HG03457 (cell line): ENCODE measurements at regions not wholly inside any gene's neighbourhood (a gene's known extent, or its start where the extent isn't known, plus 50 kb on each side); places are given as distances from the start of the nearest gene placed in this dataset.
"Not testable (repeated sequence)": the region's sequence is repeated elsewhere in the genome, so short reads cannot be mapped to it uniquely, and the experiment has no call there.

ENCODE experiments used
- ATAC-seq: cut with Tn5 transposase; IDR thresholded peaks from one replicate; pipeline ENCODE4 v1.9.1; 2021; ENCODE audit warnings: moderate number of reproducible peaks; ENCODE audit not compliant: unreplicated experiment

DNA sequence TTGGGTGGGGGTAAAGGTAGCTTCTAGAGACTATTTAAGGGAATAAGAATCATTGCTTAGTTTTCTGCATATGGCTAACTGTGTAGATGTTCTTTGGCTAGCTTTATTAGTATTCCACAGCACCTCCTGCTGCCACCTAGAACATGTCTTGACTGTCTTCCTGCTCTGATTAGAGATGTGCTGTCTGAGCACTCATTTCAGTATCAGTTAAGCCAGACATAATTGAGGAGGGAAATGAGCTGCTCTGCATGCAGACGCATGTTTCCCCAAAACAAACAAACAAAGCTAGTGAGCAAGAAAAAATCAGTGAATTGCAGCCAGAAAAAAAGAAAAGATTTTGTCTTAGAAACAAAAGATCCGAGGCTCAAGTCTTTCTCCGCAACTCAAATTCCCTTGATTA is 402.2 kb downstream of the AASDHPPT start:
- ATAC-seq = no peak

DNA sequence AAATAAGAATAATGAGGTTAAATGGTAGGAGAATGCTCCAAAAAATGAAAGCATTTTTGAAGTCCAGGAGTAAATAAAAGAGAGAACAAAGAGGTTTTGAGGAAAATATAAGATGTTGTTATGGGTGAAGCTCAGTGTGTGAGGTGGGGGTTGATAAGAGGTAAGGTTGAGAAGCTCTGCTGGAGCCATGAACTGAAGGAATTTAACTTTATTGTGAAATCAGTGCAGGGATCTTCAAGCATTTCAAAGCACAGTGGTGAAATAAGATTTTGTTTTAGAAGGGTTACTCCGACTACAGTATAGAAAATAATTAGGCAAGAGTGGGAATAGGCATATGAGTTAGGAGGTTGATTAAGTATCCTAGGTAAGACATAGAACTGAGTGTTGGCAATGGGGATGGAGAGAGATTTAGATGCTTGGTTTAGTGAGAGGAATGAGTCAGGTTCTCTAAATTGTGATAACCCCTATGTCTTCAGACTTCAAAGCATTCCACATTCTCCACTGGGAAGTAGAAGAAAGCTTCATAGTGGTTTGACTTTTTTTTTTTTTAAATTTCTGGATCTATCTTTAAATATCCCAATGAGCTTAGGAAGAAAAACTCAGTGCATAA is 403.2 kb downstream of the AASDHPPT start:
- ATAC-seq = no peak

DNA sequence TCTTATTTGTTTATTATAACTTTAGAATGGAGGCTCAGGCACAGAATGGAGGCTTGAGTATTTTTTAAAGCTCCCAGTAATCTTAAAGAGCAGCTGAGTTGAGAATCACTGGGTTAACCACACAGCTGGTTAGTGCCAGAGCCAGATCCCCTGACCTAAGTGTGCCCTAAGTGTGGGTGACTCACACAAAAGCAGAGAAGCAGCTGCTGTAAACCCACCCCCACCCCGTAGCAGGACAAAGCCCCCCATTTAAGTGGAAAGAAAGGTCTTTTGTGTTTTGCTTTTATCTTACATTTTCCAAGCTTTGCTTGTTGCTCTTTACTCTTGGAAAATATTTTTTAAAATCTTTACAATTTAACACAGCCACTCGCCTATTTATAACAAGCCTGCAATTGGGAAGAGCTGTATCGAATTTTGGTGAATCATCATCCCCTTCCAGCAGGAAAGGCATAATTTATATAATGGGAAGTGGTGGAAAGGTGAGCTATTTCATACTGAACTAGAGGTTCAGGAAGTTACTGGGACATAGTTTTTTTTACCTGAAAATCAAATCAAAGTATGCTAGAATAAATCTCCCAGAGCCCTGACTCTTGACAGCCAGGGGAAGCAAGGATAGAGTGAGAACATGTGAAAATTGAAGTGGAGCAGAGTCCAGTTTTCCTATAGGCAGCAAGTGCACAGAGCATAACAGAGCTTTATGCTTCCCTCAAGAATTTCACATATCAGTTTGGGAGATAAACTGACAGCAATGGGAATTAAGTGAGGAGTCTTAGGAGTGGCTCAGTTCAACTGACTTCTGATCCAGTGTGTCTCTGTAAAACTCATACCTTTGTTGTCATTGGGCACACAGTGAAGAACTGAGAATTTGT is 405.7 kb downstream of the AASDHPPT start:
- no peak for ATAC-seq

DNA sequence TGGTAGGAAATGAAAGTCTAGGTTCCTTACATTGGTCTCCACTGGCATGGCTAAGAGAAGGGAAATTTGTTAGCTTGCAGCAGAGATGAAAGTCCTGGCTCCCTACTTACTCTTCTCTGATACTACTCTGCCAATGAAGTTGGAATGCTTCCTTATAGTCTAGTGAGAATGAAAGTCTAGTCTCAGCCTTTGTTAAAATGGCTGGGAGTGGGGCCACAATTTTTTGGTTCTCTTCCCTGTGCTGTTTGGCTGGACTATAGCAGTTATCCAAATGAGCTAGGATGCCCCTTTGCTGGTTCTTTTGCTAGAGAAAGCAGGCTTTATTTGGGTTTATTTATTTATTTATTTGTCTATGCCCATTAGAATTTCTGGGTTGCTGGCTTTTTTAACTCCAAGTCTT is 414.3 kb downstream of the AASDHPPT start:
- no peak for ATAC-seq

DNA sequence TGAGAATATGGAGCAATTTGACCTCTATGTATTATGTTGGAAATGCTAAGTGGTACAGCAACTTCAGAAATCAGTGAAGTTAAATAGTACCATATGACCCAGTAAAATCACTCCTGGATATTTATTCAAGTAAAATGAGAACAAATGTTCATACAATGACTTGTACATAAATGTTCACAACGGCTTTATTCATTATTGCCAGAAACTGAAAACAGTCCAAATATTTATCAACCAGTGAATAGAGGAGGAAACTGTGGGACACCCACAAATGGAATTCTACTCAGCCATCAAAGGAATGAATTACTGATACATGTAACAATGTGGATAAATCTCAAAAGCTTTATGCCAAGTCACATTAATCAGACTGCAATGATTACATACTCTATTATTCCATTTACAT is 416.3 kb downstream of the AASDHPPT start:
- no peak for ATAC-seq

DNA sequence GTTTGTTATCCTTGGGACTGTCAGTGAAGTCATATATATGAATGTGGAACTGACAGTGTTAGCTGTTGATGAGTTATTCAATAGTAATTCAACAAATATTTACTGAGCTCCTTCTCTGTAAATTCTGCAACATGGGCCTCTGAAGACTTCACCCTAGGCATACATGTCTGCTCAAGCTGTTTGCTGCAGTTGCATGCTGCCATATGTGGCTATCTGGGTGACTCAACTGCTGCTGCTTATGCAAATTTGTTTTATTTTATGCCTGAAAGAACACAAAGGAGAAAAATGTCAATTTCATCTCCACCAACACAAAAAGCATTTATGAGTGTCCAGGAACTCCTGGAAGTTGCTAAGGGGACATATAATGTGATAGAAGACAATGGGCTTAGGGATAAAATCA is 417.6 kb downstream of the AASDHPPT start:
- ATAC-seq = no peak

DNA sequence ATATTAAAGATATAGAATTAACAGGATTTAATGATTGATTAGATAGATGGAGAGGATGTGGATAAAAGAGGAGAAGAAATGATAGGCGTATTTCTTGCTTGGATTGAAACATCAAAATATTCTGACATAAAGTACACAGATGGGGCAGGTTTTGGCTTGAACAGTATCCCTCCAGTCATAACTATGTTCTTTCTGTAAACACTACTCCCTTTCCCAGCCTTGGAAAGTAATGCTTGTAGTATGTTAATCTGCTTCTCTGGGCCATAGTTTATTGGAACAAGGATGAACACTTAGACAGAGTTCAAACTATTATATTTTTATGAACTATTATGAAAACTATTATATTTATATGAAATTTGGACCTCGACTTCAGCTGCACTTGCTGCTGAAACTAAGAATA is 419.2 kb downstream of the AASDHPPT start:
- ATAC-seq = no peak

DNA sequence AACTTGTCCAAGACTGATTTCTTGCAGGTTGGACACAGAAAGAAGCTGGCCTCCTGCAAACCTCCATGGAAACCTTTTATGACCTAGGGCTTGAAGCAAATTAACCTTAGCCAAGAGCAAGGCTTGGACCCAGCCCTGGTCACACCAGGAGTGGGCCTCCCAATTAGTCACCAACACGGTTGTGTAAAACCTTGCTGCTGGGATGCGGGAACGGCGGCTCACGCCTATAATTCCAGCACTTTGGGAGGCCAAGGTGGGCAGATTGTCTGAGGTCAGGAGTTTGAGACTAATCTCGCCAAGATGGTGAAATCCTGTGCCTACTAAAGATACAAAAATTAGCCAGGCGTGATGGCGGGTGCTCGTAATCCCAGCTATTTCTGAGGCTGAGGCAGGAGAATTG is 419.9 kb downstream of the AASDHPPT start:
- no peak for ATAC-seq

DNA sequence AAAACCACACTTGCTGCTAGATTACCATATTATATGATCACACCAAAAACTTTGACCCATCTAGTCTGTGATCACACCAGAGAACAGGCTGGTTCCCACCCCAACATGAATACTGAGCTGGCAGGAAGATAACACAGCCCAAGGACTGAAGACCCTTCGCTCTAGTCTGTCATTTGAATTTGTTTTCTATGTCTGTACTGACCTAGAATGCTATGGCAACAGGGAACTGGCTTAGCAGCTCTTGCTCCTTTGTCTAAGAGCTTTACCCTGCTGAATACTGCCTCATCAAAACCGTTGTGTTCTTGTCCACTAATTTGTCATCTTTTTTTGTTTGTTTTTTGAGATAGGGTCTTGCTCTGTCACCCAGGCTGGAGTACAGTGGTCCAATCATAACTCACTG is 420.4 kb downstream of the AASDHPPT start:
- ATAC-seq = no peak

DNA sequence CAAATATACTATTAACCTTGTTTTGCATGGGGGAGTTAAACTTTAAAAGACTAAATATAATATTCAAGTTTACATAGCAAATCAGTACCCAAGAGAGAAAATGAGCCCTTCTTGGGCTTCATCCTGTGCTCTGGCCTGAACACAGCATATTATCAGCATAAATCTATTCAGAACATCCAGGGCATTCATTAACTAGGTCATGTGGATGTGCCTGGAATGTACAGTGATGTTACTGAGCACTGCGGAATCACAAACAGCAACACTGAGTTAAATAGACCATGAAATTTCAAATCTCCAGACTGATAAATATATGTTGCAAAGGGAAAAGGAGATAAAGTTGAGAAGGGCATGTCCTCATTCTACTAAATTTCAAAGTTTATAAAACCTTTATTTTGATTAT is 426.4 kb downstream of the AASDHPPT start:
- ATAC-seq = no peak

DNA sequence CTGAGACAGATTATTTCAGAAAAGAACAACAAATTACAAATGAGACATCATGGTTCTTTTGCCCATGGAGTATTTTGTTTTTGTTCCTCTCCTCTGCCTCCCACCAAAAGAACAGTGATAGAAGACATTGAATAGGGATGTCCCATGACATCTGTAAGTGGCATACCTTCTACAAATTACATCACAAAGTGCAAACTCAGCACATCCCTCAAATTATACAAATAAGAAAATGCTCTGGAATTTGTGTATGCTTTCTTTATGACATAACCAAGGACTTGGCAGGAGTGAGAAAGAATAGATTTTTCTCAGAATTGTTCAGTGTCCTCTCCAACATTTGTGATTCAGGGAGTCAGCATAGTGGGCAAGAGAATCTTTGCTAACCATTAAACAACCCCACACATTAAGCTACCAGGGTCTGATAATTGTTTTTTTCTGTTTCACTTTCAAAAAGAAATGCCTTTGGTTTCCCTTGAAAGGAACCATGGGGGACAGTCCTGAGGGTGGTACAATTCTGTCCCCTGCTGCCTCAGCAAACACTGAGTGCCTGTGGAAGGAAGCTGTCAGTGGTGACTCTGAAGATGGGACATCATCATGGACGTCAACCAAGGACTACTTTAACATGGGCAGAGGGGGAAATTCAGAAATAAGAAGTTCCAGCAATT is 430.3 kb downstream of the AASDHPPT start:
- no peak for ATAC-seq

DNA sequence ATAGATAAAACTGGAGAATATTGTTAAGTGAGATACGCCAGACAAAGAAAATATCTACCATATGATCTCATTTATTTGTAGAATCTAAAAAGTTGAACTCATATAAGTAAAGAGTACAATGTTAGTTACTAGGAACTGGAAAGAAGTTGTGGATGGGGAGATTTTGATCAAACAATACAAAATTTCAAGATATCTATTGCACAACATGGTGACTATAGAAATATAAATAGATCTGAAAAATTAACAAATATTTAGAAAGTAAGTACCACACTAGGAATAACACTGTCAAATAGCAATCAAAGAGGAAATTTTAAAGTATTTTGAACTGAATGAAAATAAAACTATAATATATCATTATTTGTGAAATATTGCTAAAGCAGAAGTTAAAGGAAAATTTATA is 437.2 kb downstream of the AASDHPPT start:
- ATAC-seq = no peak

DNA sequence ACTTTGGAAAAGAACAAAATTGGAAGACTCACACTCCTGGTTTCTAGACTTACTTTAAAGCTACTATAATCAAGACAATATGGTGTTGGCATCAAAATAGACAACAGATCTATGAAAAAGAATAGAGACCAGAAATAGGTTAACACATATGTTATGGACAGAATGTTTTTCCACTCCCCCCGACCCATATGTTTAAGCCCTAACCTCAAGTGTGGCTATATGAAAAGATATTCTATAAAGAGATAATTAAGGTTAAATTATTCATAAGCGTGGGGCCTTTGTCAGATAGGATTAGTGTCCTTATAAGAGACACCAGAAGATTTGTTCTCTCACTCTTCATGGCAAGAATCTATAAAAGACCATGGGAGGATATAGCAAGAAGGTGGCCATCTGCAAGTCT is 440.0 kb downstream of the AASDHPPT start:
- ATAC-seq = no peak

DNA sequence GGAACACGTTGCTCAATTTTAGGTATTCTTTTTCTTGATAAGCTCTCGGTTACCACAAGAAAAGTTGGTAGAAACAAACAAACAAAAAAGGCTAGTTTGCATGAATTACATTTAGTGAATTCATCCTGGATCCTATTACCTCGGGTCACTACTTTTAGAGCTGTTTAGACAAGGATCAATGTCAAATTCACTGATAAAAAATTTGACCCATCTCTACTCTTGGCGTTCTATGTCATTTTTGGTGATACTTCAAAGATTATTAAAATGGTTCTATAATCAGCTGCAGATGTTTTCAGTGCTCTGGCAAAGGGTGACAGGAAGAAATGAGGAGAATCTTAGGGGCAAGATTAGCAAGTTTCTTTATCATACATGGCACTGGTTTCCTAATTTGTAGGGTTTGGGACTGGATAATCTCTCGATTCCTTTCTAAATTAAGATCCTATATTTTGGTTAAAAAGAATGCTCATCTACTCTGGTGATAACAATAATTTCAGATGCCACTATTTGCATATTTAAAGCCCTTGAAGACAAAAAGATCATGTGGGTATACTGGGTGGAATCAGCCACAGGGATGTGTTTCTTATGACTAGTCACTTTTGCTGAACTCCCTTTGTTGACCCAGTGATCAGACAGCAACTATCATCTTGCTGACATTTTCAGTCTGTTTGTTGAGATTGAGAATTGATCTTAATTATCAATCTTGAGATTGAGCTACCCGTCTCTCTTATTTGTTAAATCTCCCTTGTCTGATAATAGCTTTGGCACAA is 442.9 kb downstream of the AASDHPPT start:
- ATAC-seq = no peak

DNA sequence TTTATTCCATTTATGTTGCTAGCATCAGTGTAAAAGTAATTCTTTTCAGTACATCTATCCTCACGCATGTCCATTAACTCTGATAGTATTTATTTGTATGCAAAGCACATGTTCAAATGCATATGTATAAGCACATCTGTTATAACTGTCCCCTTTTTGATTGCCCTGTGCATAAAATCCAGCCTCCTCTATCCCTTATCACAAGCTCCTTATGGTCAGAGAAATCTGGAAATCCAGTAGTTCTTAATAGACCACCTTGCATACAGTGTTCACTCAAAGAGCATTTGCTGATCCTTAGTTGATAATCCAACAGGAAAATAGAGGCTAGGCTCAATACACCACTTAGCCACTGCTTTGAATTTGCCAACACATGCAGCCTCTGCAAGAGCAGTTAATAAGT is 443.5 kb downstream of the AASDHPPT start:
- ATAC-seq = no peak

DNA sequence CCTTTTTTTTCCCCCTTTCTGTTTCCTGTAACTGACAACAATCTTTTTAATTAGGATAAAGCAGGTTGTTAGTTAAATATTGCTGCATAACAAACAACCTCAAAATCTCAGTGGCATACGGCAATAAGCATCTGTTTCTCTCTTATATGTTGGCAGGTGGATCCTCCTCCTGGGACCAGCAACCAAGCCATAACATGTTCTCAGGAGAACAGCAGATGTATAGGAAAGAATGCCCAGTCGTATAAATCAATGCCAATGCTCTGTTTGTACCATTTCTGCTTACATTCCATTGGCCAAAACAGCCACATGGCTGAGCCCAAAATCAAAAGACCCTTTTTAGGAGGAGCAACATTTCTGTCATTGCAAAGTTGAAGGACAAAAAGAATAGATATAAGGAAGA is 445.7 kb downstream of the AASDHPPT start:
- no peak for ATAC-seq

DNA sequence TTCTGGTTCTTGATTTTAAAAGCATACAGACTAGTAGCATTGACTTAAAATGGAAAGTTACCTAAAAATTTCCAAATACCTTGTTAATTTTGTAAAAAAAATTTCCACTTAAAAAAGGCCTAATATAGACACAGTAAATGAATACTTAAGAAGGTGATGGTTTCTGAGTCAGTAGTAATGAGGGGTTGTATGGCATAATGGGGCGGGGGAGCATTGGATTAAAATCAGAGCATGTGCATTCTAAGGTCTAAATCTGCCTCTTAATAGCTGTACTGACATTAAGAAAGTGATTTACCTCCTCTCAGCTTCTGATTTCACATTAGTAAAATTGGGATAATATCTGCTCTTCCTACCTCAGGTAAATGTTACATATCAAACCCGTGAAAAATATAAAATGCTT is 446.5 kb downstream of the AASDHPPT start:
- no peak for ATAC-seq

DNA sequence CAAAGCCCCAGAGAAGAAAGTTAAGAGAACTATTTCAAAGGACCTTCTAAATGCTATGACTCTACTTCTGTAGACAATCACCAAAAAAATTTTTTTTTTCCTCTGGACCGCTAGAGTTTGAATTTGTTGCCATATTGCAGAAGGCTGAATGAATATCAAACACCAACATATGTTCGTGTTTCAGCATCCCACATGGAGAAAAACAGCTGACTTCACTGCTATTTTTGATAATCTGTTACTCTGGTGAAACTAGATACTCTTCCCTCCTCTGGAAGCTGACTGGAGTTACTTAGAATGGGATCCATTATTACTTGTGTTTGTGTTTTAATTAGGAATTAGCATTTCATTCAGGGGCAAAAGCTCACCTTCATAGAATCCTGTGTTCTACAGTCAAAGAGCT is 447.0 kb downstream of the AASDHPPT start:
- no peak for ATAC-seq

DNA sequence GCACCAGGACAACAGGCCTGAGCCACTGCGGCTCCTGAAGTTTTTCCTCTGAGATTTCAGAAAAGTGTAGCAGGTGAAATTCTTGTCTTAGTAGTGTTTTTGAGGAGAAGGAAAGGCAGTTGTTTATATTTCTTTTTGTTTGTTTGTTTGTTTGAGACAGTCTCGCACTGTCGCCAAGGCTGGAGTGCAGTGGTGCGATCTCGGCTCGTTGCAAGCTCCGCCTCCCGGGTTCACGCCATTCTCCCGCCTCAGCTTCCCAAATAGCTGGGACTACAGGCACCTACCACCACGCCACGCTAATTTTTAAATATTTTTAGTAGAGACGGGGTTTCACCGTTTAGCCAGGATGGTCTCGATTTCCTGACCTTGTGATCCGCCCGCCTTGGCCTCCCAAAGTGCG is 454.2 kb downstream of the AASDHPPT start:
- ATAC-seq = not testable (repeated sequence)

DNA sequence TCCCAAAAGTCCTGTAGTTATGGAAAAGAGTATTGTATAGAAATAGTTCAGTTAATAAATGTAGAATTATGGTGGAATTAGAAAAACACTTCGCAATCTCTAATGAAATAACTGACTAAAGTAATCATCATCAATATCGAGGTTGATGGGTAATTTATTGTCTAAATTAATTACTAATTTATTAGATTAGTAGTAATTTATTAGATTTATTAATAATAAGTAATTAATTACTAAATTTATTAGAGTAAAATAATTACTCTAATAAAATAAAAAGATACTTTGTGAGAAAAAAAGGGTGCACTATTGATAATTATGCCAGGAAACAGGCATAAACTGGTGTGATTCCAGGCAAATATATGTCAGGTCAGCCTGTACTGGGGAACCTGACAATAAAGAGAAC is 455.6 kb downstream of the AASDHPPT start:
- no peak for ATAC-seq

DNA sequence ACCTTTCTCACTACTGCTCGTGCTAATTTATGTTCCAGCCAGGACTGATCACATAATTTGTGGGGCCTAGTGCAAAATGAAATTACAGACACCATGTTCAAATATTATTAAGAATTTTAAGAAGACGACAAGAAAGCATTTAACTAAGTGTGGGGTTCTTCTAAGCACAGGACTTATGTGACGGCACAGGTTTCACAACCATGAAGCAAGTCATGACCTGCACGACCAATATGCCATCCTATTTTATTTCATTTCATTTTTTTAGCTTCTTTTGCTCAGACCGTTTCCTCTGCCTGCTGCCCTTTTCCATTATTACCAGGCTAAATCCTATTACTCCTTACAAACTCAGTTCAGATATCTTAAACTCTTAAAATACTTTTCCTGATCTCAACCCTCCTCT is 462.5 kb downstream of the AASDHPPT start:
- ATAC-seq = no peak
